ENCODE measurements at regions not wholly inside any gene's neighbourhood (a gene's known extent, or its start where the extent isn't known, plus 50 kb on each side); places are given as distances from the start of the nearest gene placed in this dataset.

GRCh38 chr18:70826571-70826970 is 537.7 kb downstream of the SOCS6 start:
- no peaks in the 10 kb centered on the region for H3K36me3 ChIP-seq (replicated peaks in 1 of 2; ENCODE audit: control insufficient read depth in 1 of 2, insufficient read depth in 2 of 2, low read length in 2 of 2)
- no peaks in the 10 kb centered on the region for H4K20me1 ChIP-seq (ENCODE audit: insufficient read depth, low read length)
- Mint-ChIP-seq H3K4me3 (no peak overlapping the region), H3K27ac (no peak overlapping the region), H3K9me3 (peaks cover 0 to 4% (median 1%) of the 10 kb centered on the region in 7 donors), H3K4me1 (no peaks in the 10 kb centered on the region), H3K27me3 (ENCODE audit: low read depth in 3 of 3) (no peaks in the 10 kb centered on the region), H3K36me3 (no peaks in the 10 kb centered on the region)
- intact Hi-C loops (cut with micrococcal nuclease), result no loop called here
- H3K4me3 ChIP-seq (replicated peaks in 1 of 3; ENCODE audit: low read depth in 2 of 3, low read length in 3 of 3), result no peak overlapping the region
- H3K27me3 ChIP-seq (ENCODE audit: control insufficient read depth in 2 of 2, insufficient read depth in 2 of 2, low read length in 2 of 2), result no peaks in the 10 kb centered on the region
- 100% methylated on average over 1 of the region's 2 CpGs for WGBS (ENCODE audit: insufficient coverage)
- H3K9me3 ChIP-seq (replicated peaks in 1 of 2; ENCODE audit: control insufficient read depth in 1 of 2, insufficient read depth in 1 of 2, low read length in 2 of 2), result peaks cover 0 to 5% of the 10 kb centered on the region in 2 donors
- no peak for TF ChIP-seq CTCF (IDR thresholded peaks at IDR 0.05)
- H3K79me2 ChIP-seq (ENCODE audit: insufficient read depth, low read length), result no peaks in the 10 kb centered on the region
- no peak overlapping the region for H3K27ac ChIP-seq (ENCODE audit: low read depth in 1 of 2, low read length in 2 of 2)
- no peak overlapping the region for H3K4me2 ChIP-seq (replicated peaks; ENCODE audit: extremely low read depth, low read length, poor library complexity, severe bottlenecking)
- no peak for DNase-seq
- H2AFZ ChIP-seq (ENCODE audit: insufficient read depth, low read depth, low read length, poor library complexity, severe bottlenecking), result no peak overlapping the region
- H3K9ac ChIP-seq (ENCODE audit: insufficient read depth, low read length, poor library complexity, severe bottlenecking), result no peak overlapping the region
- no peaks in the 10 kb centered on the region for H3K4me1 ChIP-seq (ENCODE audit: control insufficient read depth in 1 of 2, insufficient read depth in 2 of 2, low read length in 2 of 2)

- Histone ChIP-seq H3K27me3 (ENCODE audit: control insufficient read depth in 2 of 2, insufficient read depth in 2 of 2, low read length in 2 of 2) (no peaks in the 10 kb centered on the region), H3K4me1 (ENCODE audit: control insufficient read depth in 1 of 2, insufficient read depth in 2 of 2, low read length in 2 of 2) (no peaks in the 10 kb centered on the region), H4K20me1 (ENCODE audit: insufficient read depth, low read length) (no peaks in the 10 kb centered on the region), H3K36me3 (replicated peaks in 1 of 2; ENCODE audit: control insufficient read depth in 1 of 2, insufficient read depth in 2 of 2, low read length in 2 of 2) (no peaks in the 10 kb centered on the region), H3K4me2 (replicated peaks; ENCODE audit: extremely low read depth, low read length, poor library complexity, severe bottlenecking) (no peak overlapping the region), H3K79me2 (ENCODE audit: insufficient read depth, low read length) (no peaks in the 10 kb centered on the region), H3K4me3 (replicated peaks in 1 of 3; ENCODE audit: low read depth in 2 of 3, low read length in 3 of 3) (no peak overlapping the region), H3K27ac (ENCODE audit: low read depth in 1 of 2, low read length in 2 of 2) (no peak overlapping the region), H3K9ac (ENCODE audit: insufficient read depth, low read length, poor library complexity, severe bottlenecking) (no peak overlapping the region), H3K9me3 (replicated peaks in 1 of 2; ENCODE audit: control insufficient read depth in 1 of 2, insufficient read depth in 1 of 2, low read length in 2 of 2) (peaks cover 0 to 3% of the 10 kb centered on the region in 2 donors), H2AFZ (ENCODE audit: insufficient read depth, low read depth, low read length, poor library complexity, severe bottlenecking) (no peak overlapping the region)
- intact Hi-C loops (cut with micrococcal nuclease), result no loop called here
- Mint-ChIP-seq H3K4me3 (no peak overlapping the region), H3K36me3 (no peaks in the 10 kb centered on the region), H3K27ac (no peak overlapping the region), H3K4me1 (no peaks in the 10 kb centered on the region), H3K9me3 (peaks cover 0 to 3% (median under 1%) of the 10 kb centered on the region in 7 donors), H3K27me3 (ENCODE audit: low read depth in 3 of 3) (peaks cover 0 to 1% (median 0%) of the 10 kb centered on the region in 3 donors)
- DNase-seq, result no peak
- no CpG with 5 or more reads among the region's 3 CpGs for WGBS (ENCODE audit: insufficient coverage)
- TF ChIP-seq CTCF (IDR thresholded peaks at IDR 0.05), result no peak
Observed at GRCh38 chr18:70822691-70823090, 533.8 kb downstream of the SOCS6 start.

Measured in CD14-positive monocyte (primary cell).